ENCODE measurements at regions not wholly inside any gene's neighbourhood (a gene's known extent, or its start where the extent isn't known, plus 50 kb on each side); places are given as distances from the start of the nearest gene placed in this dataset.

DNA sequence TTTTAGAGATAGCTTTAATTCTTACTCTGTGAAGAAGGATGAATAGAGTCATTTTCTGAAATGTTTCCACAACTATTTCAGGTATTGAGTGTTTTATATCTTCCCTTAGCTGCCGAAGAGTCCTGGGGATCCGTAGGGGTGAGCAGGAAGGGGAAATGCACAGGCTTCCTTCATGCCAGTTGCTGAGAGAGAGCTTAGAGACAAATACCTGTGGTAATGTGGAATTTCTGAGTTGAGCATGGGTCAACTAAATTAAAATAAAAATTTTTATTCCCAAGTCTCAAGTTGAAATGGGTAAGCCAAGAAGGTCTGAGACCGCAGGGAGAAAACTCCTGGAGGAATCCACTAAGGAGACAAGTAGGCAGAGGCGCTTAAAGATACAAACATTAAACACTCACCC lies 185.7 kb downstream of the DAD1 start:
- TF ChIP-seq, protein P1, sequence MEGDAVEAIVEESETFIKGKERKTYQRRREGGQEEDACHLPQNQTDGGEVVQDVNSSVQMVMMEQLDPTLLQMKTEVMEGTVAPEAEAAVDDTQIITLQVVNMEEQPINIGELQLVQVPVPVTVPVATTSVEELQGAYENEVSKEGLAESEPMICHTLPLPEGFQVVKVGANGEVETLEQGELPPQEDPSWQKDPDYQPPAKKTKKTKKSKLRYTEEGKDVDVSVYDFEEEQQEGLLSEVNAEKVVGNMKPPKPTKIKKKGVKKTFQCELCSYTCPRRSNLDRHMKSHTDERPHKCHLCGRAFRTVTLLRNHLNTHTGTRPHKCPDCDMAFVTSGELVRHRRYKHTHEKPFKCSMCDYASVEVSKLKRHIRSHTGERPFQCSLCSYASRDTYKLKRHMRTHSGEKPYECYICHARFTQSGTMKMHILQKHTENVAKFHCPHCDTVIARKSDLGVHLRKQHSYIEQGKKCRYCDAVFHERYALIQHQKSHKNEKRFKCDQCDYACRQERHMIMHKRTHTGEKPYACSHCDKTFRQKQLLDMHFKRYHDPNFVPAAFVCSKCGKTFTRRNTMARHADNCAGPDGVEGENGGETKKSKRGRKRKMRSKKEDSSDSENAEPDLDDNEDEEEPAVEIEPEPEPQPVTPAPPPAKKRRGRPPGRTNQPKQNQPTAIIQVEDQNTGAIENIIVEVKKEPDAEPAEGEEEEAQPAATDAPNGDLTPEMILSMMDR (IDR thresholded peaks at IDR 0.05): no peak
- no peak for TF ChIP-seq POLR2A (IDR thresholded peaks at IDR 0.05)
